MM.1S (cell line): ENCODE measurements at regions not wholly inside any gene's neighbourhood (a gene's known extent, or its start where the extent isn't known, plus 50 kb on each side); places are given as distances from the start of the nearest gene placed in this dataset.

Experiments
- DNase-seq: peaks from one replicate; pipeline ENCODE4 v3.0.0-alpha.2; 2015
- H2AFZ ChIP-seq: fragments of 300-600 bp; sonication (generic); 2 replicates; pipeline ENCODE4 v1.6.0; 2016; ENCODE audit warnings: antibody characterized with exemption, low read length
- H3F3A ChIP-seq: fragments of 300-600 bp; sonication (generic); 2 replicates; pipeline ENCODE4 v1.6.1; 2016; ENCODE audit warnings: mild to moderate bottlenecking, antibody characterized with exemption, low read length, moderate library complexity, mixed read lengths; ENCODE audit not compliant: insufficient read depth
- H3K27ac ChIP-seq: fragments of 300-600 bp; sonication (generic); 2 replicates; pipeline ENCODE4 v1.5.1; 2016; ENCODE audit warnings: mild to moderate bottlenecking, low read length
- H3K27me3 ChIP-seq: fragments of 300-600 bp; sonication (generic); replicated peaks from 2 replicates; pipeline ENCODE4 v1.6.0; 2016; ENCODE audit warnings: low read length; ENCODE audit not compliant: insufficient read depth
- H3K36me3 ChIP-seq: fragments of 300-600 bp; sonication (generic); replicated peaks from 2 replicates; pipeline ENCODE4 v1.6.1; 2016; ENCODE audit warnings: mild to moderate bottlenecking, low read length, mixed read lengths; ENCODE audit not compliant: insufficient read depth
- H3K4me1 ChIP-seq: fragments of 300-600 bp; sonication (generic); 2 replicates; pipeline ENCODE4 v1.6.1; 2016; ENCODE audit warnings: low read length, mixed read lengths
- H3K4me2 ChIP-seq: fragments of 300-600 bp; sonication (generic); 2 replicates; pipeline ENCODE4 v1.6.0; 2016; ENCODE audit warnings: low read depth, low read length
- H3K4me3 ChIP-seq: fragments of 300-600 bp; sonication (generic); 2 replicates; pipeline ENCODE4 v1.5.1; 2016; ENCODE audit warnings: low read length, mixed read lengths
- H3K79me2 ChIP-seq: fragments of 300-600 bp; sonication (generic); 2 replicates; pipeline ENCODE4 v1.6.1; 2016; ENCODE audit warnings: mixed run types, low read length, mixed read lengths
- H3K9ac ChIP-seq: fragments of 300-600 bp; sonication (generic); 2 replicates; pipeline ENCODE4 v1.6.1; 2016; ENCODE audit warnings: low read length, mixed read lengths
- H3K9me2 ChIP-seq: fragments of 300-600 bp; sonication (generic); replicated peaks from 2 replicates; pipeline ENCODE4 v1.6.1; 2016; ENCODE audit warnings: mild to moderate bottlenecking, low read length, mixed read lengths; ENCODE audit not compliant: insufficient read depth
- H3K9me3 ChIP-seq: fragments of 300-600 bp; sonication (generic); replicated peaks from 2 replicates; pipeline ENCODE4 v1.6.1; 2016; ENCODE audit warnings: mild to moderate bottlenecking, low read length, mixed read lengths; ENCODE audit not compliant: insufficient read depth
- H4K20me1 ChIP-seq: fragments of 300-600 bp; sonication (generic); 2 replicates; pipeline ENCODE4 v1.6.1; 2016; ENCODE audit warnings: mild to moderate bottlenecking, low read length, moderate library complexity, mixed read lengths; ENCODE audit not compliant: insufficient read depth
- CTCF ChIP-seq: fragments of 300-600 bp; sonication (generic); IDR thresholded peaks from 2 replicates; pipeline ENCODE4 v1.5.1; 2016; ENCODE audit warnings: antibody characterized with exemption, low read length, mixed read lengths
- EZH2 ChIP-seq: fragments of 300-600 bp; sonication (generic); optimal IDR thresholded peaks from 2 replicates; pipeline ENCODE3; 2017; ENCODE audit warnings: low read depth, mild to moderate bottlenecking, antibody characterized with exemption, low read length, mixed read lengths
- EZH2phosphoT487 ChIP-seq: fragments of 300-600 bp; sonication (generic); IDR thresholded peaks from 2 replicates; pipeline ENCODE4 v1.6.1; 2018; ENCODE audit warnings: antibody characterized with exemption, low read length

- no peaks in the 10 kb centered on the region for H4K20me1 ChIP-seq
- no peaks in the 10 kb centered on the region for H3K9me2 ChIP-seq
- H3K9me3 ChIP-seq = no peaks in the 10 kb centered on the region
- TF ChIP-seq EZH2phosphoT487 (no peak), EZH2 (no peak), CTCF (no peak)
- no peak overlapping the region for H3K4me3 ChIP-seq
- no peak overlapping the region for H3K9ac ChIP-seq
- H3K27ac ChIP-seq = no peak overlapping the region
- H3K27me3 ChIP-seq = no peaks in the 10 kb centered on the region
- no peaks in the 10 kb centered on the region for H3K79me2 ChIP-seq
- no peak overlapping the region for H3K4me2 ChIP-seq
- no peaks in the 10 kb centered on the region for H3F3A ChIP-seq
- H2AFZ ChIP-seq = no peak overlapping the region
- no peaks in the 10 kb centered on the region for H3K36me3 ChIP-seq
- no peaks in the 10 kb centered on the region for H3K4me1 ChIP-seq
- no peak for DNase-seq
These were observed 540.1 kb downstream of the MAFB start for GRCh38 chr20:40148886-40149285.

- H3K9ac ChIP-seq = no peak overlapping the region
- no peak overlapping the region for H3K27ac ChIP-seq
- H3K36me3 ChIP-seq = no peaks in the 10 kb centered on the region
- no peaks in the 10 kb centered on the region for H3K9me2 ChIP-seq
- no peaks in the 10 kb centered on the region for H3K79me2 ChIP-seq
- no peaks in the 10 kb centered on the region for H3F3A ChIP-seq
- no peak for TF ChIP-seq EZH2
- no peak for TF ChIP-seq CTCF
- no peak for TF ChIP-seq EZH2phosphoT487
- no peaks in the 10 kb centered on the region for H3K27me3 ChIP-seq
- no peak overlapping the region for H2AFZ ChIP-seq
- H3K4me2 ChIP-seq = no peak overlapping the region
- no peaks in the 10 kb centered on the region for H3K4me1 ChIP-seq
- DNase-seq = no peak
- no peaks in the 10 kb centered on the region for H4K20me1 ChIP-seq
- H3K9me3 ChIP-seq = no peaks in the 10 kb centered on the region
- H3K4me3 ChIP-seq = no peak overlapping the region
These were observed 543.0 kb downstream of the MAFB start for GRCh38 chr20:40146071-40146470.

- Histone ChIP-seq H3F3A (no peaks in the 10 kb centered on the region), H3K36me3 (no peaks in the 10 kb centered on the region), H3K4me3 (no peak overlapping the region), H3K27me3 (no peaks in the 10 kb centered on the region), H3K27ac (no peak overlapping the region), H3K9ac (no peak overlapping the region), H2AFZ (no peak overlapping the region), H3K4me2 (no peak overlapping the region), H3K9me2 (no peaks in the 10 kb centered on the region), H3K4me1 (no peaks in the 10 kb centered on the region), H4K20me1 (no peaks in the 10 kb centered on the region), H3K9me3 (no peaks in the 10 kb centered on the region), H3K79me2 (no peaks in the 10 kb centered on the region)
- TF ChIP-seq EZH2 (no peak), EZH2phosphoT487 (no peak), CTCF (no peak)
- no peak for DNase-seq
These were observed 544.5 kb downstream of the MAFB start for GRCh38 chr20:40144581-40144980.
